Fibroblast of skin of right quadriceps (primary cell): ENCODE measurements at regions not wholly inside any gene's neighbourhood (a gene's known extent, or its start where the extent isn't known, plus 50 kb on each side); places are given as distances from the start of the nearest gene placed in this dataset.
A peak's percentile ranks its signal among the peaks of the same experiment; 100 is the strongest.
"Not testable (repeated sequence)": the region's sequence is repeated elsewhere in the genome, so short reads cannot be mapped to it uniquely, and the experiment has no call there.

Experiments used
- DNase-seq: peaks from one replicate; pipeline ENCODE4 v3.0.0-alpha.2; 2013

- DNase-seq = no peak
These were observed 280.5 kb downstream of the VRK1 start for GRCh38 chr14:97077687-97078086.

GRCh38 chr14:97080991-97081390 is 283.8 kb downstream of the VRK1 start:
- DNase-seq = no peak

DNA sequence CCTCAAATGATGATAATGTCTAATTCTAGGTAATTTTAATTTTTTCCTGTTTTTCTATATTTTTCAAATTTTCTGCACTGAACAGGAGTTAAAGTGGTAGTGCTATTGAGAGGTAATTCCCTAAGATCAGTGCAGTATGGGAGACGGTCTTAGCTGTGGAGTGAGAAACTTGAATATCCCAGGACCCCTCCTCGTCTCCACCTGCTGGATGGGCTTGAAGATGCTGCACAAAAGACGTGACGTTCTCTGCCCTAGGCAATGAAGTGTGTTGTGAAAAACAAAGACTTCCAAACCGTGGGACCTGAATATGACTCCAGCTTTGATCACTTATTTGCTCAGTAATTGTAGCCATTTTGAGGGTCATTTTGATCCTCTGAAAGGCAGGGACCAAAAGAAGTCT is 298.1 kb downstream of the VRK1 start:
- no peak for DNase-seq

GRCh38 chr14:97097296-97097695 is 300.1 kb downstream of the VRK1 start:
- no peak for DNase-seq

GRCh38 chr14:97100306-97100705 is 303.1 kb downstream of the VRK1 start:
- no peak for DNase-seq

DNA sequence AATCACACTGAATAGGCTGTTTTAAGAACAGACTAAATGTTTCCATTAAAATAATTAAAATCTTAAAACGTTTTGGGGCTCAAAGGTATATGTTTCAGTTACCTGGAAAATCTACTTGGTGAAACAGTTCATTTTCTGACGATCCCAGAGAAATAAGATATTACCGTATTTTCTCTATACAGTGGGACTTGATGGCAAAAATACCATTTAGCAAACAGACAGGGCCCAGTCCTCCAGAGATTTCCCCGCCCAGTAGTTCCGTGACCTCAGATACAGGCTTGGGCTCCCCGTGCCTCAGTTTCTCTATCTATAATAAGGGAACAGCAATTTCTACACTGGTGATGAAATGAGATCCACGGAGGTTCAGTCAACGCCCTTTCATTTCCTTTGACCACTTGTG is 304.4 kb downstream of the VRK1 start:
- no peak for DNase-seq

DNA sequence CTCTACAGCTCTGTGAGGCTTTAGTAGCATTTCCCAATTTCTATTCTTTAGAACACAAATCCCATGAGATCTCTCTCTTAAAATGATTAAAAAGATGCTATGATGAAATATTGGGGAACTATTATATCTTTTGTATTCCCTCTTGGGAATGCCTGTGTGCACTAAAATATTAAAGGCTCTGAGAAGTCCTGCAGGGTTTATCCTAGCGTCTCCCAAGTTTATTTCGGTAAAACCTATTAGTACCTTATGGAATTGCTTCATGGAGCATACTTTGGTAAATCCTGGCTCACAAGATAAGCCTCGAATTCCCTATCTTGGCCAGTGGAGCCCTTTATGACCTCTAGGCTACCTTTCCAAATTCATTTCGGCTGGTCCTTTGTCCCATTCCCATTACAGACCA is 306.8 kb downstream of the VRK1 start:
- DNase-seq = no peak

- DNase-seq = no peak
These were observed 309.0 kb downstream of the VRK1 start for GRCh38 chr14:97106166-97106565.

DNA sequence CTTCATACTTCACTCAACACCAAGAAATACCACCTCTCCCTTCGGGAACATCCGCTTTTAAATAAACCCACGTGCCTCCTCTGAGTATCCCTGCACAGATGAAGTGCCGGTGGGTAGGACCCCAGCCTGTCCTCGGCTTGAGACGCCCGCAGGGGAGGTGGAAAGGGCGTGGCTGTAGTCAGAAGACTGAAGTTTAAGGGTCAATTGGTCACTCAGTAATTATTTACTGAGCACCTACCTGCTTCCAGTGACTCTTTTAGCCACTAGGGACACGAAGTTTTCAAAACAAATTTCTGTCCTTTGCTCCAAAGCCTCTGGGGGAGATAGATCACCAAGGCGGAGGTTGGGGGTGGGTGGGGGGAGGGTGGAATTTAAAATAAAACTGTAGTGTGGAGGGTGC is 309.4 kb downstream of the VRK1 start:
- no peak for DNase-seq

DNA sequence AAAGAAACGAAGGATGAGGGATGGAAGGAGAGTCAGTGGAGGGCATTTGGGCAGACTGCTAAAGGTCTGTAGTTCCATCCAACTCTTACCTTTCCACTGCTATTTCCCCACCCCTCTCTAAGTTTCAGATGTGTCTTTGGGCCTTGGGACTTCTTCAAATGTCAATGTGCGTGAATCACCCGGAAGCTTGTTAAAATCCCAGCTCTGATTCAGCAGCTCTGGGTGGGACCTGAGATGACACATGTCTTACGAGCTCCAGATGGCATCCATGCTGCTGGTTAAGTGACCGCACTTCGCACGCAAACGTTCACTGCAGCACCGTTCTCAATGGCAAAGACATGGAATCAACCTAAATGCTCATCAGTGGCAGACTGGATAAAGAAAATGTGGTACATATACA is 309.9 kb downstream of the VRK1 start:
- peak; percentile 54 for DNase-seq

DNA sequence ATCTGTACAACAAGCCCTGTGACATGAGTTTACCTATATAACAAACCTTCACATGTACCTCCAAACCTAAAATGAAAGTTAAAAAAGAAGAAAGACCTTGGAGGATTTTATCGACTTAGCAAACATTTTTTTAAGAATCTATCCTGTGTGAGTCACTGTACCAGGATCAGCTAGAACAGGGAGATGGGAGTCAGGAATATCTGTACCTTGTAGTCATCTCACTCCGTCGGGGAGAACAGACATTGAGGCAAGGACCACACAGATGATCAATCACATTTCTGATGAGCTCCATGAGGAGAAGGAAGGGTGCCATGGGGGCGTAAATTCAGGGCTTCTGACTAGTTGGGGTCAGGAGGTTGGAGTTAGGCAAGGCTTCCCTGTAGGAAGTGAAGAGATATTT is 310.6 kb downstream of the VRK1 start:
- no peak for DNase-seq

DNA sequence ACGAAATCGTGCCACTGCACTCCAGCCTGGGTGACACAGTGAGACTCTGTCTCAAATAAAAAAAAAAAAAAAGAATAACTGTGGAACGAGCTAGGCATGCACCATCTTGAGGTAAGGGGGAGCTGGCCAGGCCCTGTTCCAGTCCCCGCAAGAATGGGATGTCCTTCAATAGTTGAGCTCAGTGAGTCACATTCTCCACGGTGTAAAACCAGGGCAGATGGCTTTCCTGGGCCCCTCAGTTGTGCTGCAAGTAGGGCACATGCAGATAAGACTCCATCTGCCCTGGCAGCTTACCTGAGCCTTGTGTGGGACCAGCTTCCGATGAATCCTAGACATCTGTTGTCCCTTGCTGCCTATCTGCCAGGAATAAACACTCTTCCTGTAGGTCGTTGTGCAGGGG is 312.1 kb downstream of the VRK1 start:
- no peak for DNase-seq

GRCh38 chr14:97113339-97113738 is 316.2 kb downstream of the VRK1 start:
- no peak for DNase-seq

- no peak for DNase-seq
These were observed 319.4 kb downstream of the VRK1 start for GRCh38 chr14:97116546-97116945.

- DNase-seq = no peak
These were observed 320.5 kb downstream of the VRK1 start for GRCh38 chr14:97117693-97118092.

GRCh38 chr14:97120204-97120603 is 323.0 kb downstream of the VRK1 start:
- DNase-seq = no peak

DNA sequence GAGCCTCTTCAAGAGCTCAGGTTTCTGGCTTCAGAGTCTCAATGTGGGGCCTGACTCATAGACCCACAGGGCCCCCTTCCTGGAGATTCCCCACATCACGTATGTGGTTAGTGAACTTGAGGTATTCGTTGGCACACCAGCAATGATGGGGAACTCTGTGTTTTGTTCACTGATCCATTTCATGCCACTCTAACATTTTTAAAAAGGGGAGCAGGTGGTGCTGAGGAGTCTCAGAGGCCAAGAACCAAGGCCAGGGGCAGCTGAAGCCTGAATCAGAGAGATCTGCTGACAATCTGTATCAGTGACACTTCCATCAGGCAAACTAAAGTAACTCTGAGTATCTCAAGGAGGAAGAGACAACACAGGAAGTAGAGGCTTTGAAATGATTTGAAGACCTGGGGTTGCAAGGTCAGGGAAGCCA is 323.4 kb downstream of the VRK1 start:
- no peak for DNase-seq

DNA sequence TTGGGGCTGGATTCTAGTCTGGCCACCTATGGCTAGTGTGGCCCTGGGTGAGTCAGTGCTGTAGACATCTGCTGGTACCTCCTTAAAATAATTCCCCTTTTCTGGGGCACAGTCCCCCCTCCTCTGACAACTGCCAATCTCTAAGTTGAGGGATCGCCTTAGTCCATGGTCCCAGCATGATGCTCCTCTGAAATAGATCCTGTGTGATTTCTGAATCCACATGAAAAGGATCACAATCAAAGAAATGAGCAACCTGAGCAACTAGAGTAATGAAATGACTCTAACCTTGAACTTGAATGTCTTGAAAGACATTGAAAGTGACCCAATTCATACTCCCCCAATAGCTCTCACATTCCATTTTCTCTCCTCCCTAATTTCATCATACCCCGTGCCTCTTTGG is 332.5 kb downstream of the VRK1 start:
- DNase-seq = no peak

DNA sequence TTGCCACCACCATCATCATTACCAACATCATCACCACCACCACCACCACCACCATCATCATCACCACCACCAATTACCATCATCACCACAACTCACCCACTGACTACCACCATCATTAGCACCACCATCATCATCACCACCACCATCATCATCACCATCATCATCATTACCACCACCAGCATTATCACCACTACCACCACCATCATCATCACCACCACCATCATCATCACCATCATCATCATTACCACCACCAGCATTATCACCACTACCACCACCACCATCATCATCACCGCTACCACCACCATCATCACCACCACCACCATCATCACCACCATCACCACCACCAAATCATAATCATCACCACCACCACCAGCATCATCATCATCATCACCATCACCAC is 338.7 kb downstream of the VRK1 start:
- DNase-seq = not testable (repeated sequence)

- DNase-seq = no peak
These were observed 340.5 kb downstream of the VRK1 start for GRCh38 chr14:97137705-97138104.

- no peak for DNase-seq
These were observed 341.6 kb downstream of the VRK1 start for GRCh38 chr14:97138801-97139200.

GRCh38 chr14:97143011-97143410 is 345.8 kb downstream of the VRK1 start:
- DNase-seq = no peak

DNA sequence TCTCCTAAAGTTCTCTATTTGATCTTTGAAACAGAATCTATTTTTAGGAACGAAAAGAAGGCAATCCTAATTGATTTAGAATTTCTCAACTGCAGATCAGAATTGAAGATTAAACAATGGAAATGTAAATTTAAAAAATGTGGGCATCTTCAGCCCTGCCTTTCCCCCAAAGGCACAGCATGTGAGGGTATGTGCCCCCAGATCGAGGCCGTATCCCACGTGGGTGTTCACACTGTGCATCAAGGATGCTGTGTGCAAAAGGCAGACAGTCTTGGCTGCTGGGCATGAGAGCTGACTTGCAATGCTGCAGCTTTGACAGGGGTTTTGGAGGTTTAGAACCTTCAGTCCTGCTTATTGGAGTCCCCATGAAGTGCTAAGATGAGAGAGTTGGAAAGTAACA is 346.3 kb downstream of the VRK1 start:
- DNase-seq = no peak

DNA sequence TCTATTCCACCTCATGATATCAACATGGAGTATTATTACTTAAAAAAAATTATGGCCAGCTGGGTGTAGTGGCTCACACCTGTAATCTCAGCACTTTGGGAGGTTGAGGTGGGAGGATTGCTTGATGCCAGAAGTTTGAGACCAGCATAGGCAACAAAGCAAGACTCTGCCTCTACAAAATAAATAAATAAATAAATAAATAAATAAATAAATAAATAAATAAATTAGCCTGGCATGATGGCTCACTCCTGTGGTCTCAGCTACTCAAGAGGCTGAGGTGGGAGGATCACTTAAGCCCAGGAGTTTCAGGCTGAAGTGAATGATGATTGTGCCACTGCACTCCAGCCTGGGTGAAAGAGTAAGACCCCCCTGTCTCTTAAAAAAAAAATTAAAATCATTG is 350.8 kb downstream of the VRK1 start:
- not testable (repeated sequence) for DNase-seq

DNA sequence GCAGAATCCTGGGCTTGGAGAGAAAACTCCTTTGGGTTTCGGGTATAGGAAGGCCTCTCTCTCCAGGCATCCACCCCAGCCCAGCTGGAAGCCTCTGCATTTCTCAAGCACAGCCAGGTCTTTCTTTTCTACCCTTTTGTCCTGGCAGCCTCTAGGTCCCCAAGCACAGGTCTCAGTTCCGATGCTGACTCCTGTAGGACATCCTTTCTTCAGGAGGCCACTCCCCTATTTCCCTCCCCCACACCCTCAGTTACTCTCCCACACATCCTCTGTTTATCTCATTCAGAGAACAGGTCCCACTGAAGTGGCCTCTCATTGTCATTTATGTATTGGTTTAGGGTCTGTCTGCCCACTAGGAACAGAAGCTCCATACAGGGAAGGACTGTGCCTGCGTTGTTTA is 352.6 kb downstream of the VRK1 start:
- DNase-seq = no peak

- no peak for DNase-seq
These were observed 356.3 kb downstream of the VRK1 start for GRCh38 chr14:97153527-97153926.
